ENCODE measurements at regions not wholly inside any gene's neighbourhood (a gene's known extent, or its start where the extent isn't known, plus 50 kb on each side); places are given as distances from the start of the nearest gene placed in this dataset.

DNA sequence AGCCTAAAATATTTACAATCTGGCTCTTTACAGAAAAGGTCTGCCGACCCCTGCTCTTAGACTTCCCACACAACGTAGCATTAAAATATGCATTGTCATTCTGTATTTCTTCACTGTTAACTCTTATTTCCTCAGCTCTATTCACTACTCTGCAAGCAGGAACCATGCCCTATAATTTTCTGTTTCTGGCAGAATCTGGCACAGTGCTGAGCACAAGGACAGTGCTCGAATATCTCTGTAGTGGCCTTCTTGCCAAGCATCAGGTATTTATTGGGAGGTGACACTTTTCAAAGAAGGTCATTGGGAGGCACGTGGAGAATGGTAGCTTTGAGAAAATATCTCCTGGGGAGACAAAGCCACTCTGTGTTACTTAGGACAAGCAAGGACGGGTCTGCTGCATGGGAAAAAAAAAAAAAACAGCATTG, 77.9 kb downstream of the PSMG1 start:
- no peak for DNase-seq (ENCODE audit: low read depth)

DNA sequence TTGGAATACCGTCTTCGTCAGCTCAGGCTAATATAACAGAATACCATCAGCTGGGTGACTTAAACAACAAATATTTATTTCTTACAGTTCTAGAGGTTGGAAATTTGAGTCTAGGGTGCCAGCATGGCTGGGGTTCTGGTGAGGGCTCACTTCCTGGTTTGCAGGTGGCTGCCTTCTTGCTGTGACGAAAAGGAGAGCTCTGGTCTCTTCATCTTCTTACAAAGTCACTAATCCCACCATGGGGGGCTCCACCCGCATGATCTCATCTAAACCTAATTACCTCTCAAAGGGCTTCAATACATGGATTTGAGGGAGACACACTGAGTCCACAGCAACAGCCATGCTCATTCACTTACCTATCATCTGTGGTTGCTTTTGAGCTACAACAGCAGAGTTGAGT, 78.3 kb downstream of the PSMG1 start:
- DNase-seq (ENCODE audit: low read depth), result no peak

DNA sequence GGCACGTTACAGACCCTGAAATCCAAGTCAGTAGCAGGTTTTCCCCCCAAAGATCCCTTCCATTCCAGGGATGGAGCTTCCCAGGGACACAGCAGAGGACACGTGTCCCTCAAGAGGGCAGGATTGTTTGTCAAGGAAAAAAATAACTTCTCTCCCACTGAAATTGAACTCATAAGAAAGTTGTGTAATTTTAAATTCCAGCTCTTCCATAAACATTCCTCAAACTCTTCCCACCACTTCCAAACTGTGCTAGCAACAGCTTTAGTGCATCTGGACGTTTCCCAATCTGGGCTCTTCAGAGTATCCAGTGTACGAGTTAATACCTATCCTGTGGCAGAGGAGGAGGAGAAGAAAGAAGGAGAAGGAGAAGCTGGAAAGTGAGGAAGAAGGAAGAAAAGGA, 79.6 kb downstream of the PSMG1 start:
- DNase-seq (ENCODE audit: low read depth), result no peak

DNA sequence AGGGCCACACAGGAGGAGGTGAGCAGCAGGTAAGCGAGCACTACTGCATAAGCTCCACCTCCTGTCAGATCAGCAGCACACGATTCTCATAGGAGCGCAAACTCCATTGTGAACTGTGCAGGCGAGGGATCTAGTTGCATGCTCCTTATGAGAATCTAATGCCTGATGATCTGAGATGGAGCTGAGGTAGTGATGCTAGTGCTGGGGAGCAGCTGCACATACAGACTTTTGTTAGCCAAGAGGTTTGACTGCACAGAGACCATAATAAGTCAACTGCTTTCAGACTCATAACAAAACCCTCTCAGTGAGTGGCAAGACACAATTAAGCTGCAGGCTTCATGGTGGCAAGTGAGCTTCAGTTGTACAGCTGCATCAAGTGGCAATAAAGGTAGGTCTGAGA, 83.4 kb downstream of the PSMG1 start:
- no peak for DNase-seq (ENCODE audit: low read depth)

DNA sequence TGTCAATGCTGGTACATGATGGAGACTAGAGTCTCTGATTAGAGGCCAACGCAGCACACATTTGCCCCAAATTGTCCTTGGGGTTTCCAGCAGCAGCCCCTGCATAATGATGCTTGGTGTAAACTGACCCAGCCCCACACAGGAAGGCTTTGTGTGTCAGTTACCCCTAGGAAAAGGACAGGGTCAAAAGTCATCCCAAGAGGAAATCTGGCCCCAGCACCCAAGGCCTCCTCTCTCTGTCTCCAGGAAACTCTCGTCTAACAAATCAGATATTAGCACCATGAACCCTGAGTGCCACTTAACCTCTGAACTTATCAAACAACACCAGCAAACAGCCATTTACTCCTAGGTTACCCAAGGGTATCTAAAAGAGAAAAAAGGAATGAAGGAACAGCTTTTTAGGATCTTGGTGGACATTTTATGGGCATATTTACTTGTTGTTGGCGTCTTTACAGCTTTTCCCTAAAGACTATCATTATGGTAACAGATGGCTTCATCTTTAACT, 84.5 kb downstream of the PSMG1 start:
- no peak for DNase-seq (ENCODE audit: low read depth)

DNA sequence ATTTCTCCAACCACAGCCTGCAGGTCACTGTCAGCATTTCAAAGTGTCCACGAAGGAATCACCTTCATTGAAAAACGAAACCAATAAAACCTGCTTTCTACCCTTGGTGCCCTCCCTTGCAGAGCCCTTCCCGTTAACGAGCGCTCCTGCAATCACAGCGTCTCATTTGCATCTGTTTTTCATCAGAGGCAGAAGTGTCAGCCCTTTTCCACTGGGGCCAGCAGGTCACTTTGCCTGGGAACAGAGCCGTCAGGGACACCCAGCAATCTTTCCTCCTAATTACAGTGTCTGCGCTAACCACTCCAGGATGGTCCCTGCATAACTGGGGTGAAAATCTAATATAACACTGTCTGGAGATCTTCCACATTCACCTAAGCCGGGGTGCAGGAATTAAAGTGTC, 85.3 kb downstream of the PSMG1 start:
- DNase-seq (ENCODE audit: low read depth), result no peak

DNA sequence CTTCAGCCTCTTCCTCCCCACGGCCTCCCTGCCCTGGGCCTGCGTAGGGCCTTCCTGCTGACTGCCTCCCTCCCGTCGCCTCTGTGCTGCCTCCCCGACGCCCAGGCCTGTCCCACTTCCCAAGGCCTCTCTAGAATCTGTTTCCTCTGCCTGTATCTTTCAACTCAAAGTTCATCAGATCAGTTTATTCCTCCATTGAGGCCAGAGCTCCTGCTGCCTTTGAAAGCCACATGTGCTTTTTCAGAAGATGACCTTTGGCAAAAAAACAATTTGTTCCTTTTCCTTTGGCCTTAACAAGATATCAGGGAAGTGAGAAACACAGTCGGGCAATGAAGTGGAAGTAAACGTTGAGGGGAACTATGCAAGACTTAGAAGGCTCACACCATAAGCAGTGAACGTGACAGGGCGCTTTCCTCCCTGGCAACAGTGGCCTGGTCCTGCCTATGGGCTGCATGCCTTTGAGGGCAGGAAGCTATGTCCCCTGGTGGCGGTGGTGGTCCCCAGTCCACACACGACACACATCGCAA, 85.9 kb downstream of the PSMG1 start:
- no peak for DNase-seq (ENCODE audit: low read depth)

DNA sequence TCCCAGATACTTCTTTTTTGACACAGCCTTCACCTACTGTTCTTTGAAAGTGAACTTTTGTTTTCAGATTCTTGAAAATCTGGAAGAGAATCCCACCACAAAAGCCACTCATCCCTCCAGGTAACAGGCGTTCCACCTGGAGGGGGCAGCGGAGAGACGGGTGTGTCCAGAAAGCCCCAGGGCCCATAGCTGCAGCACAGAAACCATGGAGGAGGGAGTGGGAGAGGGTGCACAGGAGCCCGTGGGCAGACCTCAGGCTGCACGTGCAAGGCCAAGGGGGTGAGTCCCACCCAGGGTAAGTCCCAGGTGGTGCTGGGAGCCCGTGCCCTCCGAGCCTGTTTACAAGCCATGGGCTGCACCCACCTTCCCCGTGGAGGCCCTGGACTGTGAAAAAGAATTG, 86.5 kb downstream of the PSMG1 start:
- DNase-seq (ENCODE audit: low read depth), result no peak

DNA sequence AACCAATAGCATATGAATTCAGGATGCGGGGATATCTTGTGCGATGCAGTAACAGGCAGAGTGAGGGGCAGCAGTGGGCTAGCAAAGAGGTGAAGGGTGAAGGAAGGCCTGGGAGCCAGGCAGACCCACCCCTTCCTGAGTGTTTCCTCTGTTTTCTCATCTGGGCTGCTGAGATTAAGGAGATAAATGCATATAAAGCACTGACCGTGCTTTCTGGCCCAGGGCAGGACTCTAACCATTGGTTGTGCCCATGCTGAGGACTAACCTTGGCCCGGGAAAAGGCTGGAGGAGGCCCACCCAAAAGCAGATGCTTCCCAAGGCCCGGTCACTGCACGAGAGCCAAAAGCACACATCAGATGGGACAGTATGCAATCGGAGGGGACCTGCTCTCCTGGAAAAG, 87.6 kb downstream of the PSMG1 start:
- DNase-seq (ENCODE audit: low read depth), result no peak

DNA sequence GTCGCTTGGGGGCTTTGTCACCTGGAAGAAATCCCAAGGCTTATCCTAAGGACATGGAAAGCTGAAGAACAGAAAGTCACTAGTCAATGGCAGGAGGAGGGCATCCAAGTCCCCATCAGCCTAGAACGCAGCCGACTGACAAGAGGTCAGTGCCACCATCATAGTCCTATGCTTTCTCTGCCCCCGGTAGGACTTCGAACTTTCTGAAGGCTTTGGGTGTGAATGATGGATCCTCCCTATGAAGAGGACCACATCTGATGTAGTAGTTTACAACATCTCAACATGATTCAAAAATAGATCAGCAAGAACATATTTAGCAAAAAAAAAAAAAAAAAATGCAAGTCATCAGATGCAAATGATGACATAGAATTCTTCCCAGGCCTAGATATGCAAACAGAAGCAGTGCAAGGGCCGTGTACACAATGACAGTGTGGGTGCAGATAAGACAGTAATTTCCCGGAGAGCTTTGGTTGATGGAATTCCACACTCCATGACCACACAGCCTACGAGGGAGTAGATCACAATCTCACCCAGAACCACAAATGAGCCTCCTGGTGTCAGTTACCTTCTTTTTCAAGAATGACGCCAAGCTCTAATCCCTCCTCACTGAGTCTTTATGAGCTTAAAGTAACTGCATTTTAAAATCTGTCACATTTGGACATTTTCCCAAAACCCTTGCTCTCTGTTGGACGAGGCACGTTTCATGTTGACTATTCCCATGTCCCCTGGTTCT, 88.2 kb downstream of the PSMG1 start:
- no peak for DNase-seq (ENCODE audit: low read depth)

DNA sequence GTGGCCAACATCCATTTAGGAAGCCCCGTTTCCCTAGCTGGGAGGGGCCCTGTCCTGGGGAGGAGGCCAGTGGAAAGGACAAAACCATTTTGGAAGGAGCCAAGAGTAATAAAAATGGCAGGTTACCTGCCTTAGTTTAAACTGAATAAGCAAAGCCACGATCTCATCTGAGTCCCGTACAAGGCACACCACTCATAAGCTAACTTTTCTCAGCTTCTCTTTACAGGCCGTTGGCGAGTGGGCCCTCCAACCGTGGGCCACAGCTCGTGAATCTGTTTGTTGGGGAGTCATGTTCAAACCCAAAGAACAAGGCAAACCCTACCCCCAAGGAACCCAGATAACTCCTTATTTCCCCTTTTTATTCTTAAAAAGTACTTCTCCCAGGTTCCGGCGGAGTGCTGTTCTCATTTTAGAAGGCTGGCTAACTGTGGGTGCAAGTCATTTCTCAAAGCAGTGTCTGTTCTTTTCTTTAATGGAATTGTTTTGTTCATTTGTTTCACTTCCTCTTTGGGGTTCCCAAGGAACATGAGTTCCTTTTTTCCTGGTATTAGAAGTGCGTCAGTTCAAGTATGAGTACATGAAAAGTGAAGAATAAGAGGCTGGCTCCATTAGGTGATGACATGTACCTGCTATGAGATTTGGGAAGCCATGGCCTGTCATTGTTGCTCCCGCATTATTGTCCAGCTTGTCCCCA, 89.0 kb downstream of the PSMG1 start:
- no peak for DNase-seq (ENCODE audit: low read depth)

DNA sequence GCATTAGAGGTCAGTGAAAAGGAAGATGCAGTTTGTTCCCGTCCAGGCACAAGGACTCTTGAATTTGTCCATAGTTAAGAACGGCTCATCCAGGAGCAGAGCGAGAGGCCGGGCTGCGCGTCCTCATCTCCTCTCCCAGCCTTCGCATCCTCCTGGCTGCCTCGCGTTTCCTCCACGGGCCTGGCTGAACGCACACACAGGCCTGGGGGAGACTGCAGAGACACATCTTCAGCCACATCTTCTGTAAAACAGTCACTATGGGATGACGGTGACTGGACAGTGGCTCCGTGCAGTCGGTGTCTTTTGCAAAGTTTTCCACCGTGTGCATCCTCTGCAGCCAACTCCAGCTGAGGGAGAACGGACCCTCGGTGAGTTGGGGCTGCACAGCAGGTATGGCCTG, 89.7 kb downstream of the PSMG1 start:
- DNase-seq (ENCODE audit: low read depth), result no peak

DNA sequence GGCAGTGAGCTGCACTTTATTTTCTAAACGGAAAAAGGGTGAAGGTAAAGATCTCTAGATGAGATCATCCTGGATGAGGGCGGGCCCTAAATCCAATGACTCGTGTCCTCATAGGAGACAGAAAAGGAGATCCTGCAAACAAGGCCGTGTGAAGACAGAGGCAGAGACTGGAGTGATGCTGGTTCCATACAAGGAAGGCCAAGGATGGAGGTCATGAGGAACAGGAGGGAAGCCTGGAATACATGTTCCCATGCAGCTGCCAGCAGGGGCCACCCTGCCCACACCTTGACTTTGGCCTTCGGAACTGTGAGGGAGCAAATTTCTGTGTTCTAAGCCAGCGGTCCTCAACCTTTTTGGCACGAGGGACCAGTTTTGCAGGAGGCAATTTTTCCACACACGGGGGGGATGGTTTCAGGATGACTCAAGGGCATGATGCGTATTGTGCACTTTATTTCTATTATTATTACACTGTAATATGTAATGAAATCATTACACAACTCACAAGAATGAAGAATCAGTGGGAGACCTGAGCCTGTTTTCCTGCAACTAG, 94.3 kb downstream of the PSMG1 start:
- no peak for DNase-seq (ENCODE audit: low read depth)

DNA sequence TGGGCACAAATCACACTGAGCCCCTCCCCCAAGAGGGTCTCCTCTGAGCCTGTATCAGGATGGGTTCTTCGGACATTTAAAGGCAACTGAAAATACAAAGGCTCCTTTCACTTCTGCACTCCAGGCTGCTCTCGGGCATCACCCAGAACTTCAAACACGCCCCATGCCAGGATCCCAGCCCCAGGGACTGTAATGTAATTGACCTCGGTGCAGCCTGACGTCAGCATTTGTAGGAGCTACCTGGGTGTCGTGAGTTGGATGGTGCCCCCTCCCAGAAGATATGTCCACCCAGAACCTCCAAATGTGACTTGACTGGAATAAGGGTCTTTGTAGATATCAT, 95.2 kb downstream of the PSMG1 start:
- no peak for DNase-seq (ENCODE audit: low read depth)

DNA sequence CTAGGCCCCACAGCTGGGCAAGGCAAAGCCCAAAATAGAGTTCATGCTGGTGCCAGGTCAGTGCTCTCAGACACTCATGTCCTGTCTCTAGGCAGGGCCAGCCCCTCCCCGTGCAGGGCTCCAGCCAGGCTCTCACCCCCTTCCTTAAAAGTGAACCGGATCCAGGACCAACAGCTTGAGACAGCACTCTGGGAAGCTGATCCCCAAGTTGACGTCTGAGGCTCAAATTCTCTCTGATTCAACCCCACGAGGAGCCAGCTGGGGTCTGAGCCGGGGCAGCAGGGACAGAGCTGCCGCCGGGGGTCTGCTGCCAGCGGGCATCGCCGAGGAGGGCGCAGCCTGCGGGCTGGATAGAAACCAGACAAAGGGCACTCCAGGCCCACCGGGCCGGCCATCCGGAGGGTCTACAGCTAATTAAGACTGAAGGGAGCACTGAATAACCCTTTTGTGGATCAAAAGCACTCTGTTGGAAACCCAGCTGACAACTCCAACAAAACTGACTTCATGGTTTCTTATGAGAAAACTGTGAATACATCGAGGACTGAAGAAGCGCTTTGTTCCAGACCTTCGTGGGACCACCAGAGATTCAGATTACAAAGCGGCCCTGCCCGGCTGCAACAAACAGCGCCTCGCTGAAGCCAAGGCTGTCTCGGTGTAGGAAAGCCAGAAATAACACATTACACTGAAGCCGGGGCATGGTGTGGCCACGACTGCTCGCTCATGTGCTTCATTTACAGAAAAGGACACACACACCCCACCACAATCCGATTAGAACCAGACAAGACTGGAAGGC, 95.8 kb downstream of the PSMG1 start:
- DNase-seq (ENCODE audit: low read depth), result no peak

DNA sequence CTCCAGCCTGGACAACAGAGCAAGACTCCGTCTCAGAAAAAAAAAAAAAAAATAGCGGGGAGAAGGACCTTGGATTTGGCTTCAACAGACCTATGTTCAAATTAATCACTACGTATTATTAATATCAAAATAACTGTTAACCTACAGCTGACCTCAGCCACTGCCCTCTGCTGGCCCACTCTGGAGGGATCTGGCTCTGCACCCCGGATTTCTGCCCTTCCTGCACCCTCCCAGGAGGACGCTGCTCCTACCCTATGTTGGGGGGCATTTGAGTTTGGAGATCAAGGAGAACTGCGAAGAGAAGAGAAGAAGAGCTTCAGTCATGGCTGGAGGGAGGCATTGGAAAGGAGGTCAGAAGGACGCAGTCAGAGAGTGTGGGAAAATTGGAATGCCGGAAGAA, 96.7 kb downstream of the PSMG1 start:
- no peak for DNase-seq (ENCODE audit: low read depth)

DNA sequence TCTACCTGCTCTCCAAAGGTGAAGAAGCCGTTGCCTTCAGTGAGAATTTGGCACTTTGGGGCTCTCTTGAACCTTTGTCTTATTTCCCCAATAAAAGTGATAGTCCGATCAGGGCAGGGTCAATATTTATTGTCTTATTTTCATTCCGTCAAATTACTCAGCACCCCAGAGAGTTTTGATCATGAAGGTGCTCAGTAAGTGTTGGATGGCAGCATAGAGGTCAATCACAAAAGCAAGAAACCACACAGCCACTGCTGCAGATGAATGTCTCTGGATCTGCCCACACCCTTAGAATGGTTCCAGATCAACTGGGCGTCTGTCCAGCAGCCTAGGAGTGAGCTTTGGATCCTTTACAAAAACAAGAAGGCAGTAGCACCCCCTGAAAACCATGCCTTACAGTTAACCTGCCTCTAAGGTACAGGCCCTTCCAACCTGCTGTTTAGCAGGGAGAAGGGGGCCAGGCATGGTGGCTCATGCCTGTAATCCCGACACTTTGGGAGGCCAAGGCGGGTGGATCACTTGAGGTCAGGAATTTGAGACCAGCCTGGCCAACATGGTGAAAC, 97.3 kb downstream of the PSMG1 start:
- DNase-seq (ENCODE audit: low read depth), result no peak

DNA sequence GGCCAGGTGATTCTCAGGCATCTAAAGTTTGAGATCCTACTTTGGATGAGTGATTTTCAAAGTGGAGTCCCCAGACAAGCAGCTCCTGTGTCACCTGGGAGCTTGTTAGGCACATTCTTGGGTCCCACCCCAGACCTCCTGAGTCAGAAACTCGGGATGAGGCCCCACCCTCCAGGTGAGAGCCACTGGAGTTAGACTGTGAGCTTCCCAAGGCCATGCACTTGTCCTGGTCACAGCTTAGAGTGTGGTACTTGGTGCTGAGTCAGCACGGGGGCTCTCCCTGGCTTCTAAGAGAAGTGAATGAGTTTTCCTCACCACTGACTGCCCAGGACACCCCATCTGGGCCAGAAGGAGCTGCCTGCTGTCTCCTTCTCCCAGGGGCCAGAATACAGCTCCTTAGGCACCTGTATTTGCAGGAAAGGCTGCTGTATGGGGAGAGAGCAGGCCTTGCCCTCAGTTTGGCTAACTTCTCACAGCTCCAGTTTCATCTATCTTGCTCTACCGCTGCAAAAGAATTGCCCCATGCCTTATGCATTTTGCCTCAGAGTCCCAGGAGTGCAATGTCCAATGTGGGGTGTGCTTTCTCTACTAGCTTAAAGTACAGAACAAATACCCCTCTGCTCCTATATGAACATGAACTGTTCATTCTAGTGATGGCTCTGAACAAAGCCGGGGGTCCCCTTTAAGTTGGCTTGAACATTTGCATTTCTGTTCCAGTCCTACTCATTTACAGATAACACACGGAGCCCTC, 98.1 kb downstream of the PSMG1 start:
- no peak for DNase-seq (ENCODE audit: low read depth)

DNA sequence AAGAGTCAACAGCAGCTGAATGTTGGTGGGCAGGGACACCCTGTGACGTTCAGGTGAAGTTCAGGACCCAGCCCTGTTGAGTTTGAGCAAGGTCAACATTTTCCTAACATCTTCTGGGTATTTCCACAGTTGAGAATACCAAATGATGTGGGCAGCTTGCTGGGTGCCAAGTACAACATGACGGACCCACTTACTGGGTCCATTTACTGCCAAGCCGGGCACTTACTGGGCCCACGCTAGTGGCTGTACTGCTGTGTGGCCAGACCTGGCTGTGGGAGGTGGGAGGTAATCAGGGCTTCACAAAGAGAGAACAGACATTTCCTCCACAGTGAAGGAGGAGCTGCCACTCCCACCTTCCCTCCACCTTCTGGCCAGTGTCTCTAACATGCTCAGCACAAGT, 99.2 kb downstream of the PSMG1 start:
- DNase-seq (ENCODE audit: low read depth), result no peak

DNA sequence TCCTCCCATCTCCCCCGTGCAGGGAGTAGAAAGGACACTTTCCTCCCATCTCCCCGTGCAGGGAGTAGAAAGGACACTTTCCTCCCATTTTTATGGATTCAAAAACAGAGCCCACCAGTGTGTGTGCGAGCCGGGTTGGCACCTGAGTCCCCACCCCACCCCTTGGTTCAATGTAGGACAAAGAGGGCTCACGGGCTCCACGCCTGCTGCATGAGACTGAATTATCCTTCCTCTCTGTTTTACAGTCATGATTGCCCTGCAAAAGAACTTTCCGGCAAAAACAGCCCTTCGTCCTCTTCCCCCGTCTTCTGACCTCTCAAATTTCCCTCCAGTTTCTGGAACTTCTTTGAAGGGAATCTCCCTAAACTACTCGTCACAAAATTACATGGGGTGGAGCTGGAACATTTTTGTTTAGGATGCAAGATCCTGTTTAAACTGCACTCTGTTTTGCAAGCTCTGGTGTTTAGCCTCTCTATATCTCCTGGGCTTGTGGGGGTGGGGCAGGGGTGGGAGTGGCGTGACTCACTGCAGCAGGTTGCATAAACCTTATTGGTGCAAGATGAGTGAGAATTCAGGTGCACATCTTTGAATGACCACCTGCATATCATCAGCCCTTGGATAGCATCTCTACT, 99.8 kb downstream of the PSMG1 start:
- DNase-seq (ENCODE audit: low read depth), result no peak
